Activated naive CD8-positive, alpha-beta T cell treated with anti-CD3 and anti-CD28 coated beads, Interleukin-2, amount 10 ng/mL, durations not matched to agents 7 days and 5 days (primary cell): ENCODE measurements at regions not wholly inside any gene's neighbourhood (a gene's known extent, or its start where the extent isn't known, plus 50 kb on each side); places are given as distances from the start of the nearest gene placed in this dataset.
"Not testable (repeated sequence)": the region's sequence is repeated elsewhere in the genome, so short reads cannot be mapped to it uniquely, and the experiment has no call there.

Experiments
- ATAC-seq: fragments of 150-1000 bp; cut with Tn5 transposase; one replicate; pipeline ENCODE4 v1.10.0; 2021; ENCODE audit warnings: low read depth, moderate library complexity
- POLR2A ChIA-PET: fragments of 350-600 bp; sonication (Branson Sonifier 250); formaldehyde crosslinking; loops from one replicate; lab custom pipeline; 2021; ENCODE audit warnings: antibody characterized with exemption; lab: Charles Lee
- DNase-seq: peaks from one replicate; pipeline ENCODE4 v3.0.0; 2021
- H3K27ac Mint-ChIP-seq: one replicate; pipeline ENCODE4 v1.8.0; 2022; ENCODE audit warnings: mild to moderate bottlenecking, mixed read lengths
- H3K27me3 Mint-ChIP-seq: one replicate; pipeline ENCODE4 v1.8.0; 2022; ENCODE audit warnings: mild to moderate bottlenecking, moderate library complexity, mixed read lengths
- H3K36me3 Mint-ChIP-seq: one replicate; pipeline ENCODE4 v1.8.0; 2021; ENCODE audit warnings: mild to moderate bottlenecking, mixed read lengths
- H3K4me1 Mint-ChIP-seq: one replicate; pipeline ENCODE4 v1.8.0; 2021; ENCODE audit warnings: mixed read lengths
- H3K4me3 Mint-ChIP-seq: one replicate; pipeline ENCODE4 v1.8.0; 2022; ENCODE audit warnings: mild to moderate bottlenecking, moderate library complexity, mixed read lengths
- H3K9me3 Mint-ChIP-seq: one replicate; pipeline ENCODE4 v1.8.0; 2021; ENCODE audit warnings: mixed read lengths

DNA sequence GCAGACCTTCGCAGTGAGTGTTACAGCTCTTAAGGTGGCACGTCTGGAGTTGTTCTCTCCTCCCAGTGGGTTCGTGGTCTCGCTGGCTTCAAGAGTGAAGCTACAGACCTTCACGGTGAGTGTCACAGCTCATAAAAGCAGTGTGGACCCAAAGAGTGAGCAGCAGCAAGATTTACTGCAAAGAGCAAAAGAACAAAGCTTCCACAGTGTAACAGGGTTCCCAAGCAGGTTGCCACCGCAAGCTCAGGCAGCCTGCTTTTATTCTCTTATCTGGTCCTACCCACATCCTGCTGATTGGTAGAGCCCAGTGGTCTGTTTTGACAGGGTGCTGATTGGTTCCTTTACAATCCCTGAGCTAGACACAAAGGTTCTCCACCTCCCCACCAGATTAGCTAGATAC, 886.1 kb downstream of the KCNT2 start:
- H3K4me3 Mint-ChIP-seq, H3K27me3 Mint-ChIP-seq, POLR2A ChIA-PET, H3K27ac Mint-ChIP-seq, H3K9me3 Mint-ChIP-seq, DNase-seq, H3K4me1 Mint-ChIP-seq, H3K36me3 Mint-ChIP-seq, ATAC-seq: not testable (repeated sequence)

GRCh38 chr1:195721210-195721971, 886.8 kb downstream of the KCNT2 start:
- POLR2A ChIA-PET: no interaction called here
- DNase-seq: no peak
- H3K4me3 Mint-ChIP-seq: no peak overlapping the region

GRCh38 chr1:195717651-195718050, 890.6 kb downstream of the KCNT2 start:
- POLR2A ChIA-PET: no interaction called here
- no peak for DNase-seq
- Mint-ChIP-seq H3K27me3 (no peaks in the 10 kb centered on the region), H3K4me3 (no peak overlapping the region), H3K9me3 (no peaks in the 10 kb centered on the region), H3K36me3 (no peaks in the 10 kb centered on the region), H3K4me1 (no peaks in the 10 kb centered on the region), H3K27ac (no peak overlapping the region)
- ATAC-seq: no peak

More at GRCh38 chr1:195721210-195721971, 886.8 kb downstream of the KCNT2 start:
- Mint-ChIP-seq H3K9me3 (no peaks in the 10 kb centered on the region), H3K4me1 (no peaks in the 10 kb centered on the region), H3K27me3 (no peaks in the 10 kb centered on the region), H3K27ac (no peak overlapping the region), H3K36me3 (no peaks in the 10 kb centered on the region)
- no peak for ATAC-seq

DNA sequence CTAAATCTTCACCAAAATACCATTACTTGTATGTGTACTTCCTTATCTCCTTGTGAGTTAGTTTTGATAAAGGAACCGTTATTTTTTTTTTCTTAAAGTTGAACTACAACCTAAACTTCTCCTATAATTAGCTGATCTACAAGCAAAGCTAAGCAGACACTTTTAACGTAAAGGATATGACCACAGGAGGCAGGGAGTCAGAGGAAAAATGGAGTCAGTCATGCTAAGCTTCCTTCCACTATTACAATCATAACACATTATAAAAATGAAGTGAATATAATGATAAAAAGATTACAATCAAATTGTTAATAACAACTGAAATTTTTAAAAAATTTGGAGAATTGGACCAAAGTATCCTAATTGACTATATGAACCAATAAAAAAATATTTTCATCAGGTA, 892.6 kb downstream of the KCNT2 start:
- no peaks in the 10 kb centered on the region for H3K27me3 Mint-ChIP-seq
- no peaks in the 10 kb centered on the region for H3K36me3 Mint-ChIP-seq
- no peak for DNase-seq
- ATAC-seq: no peak
- H3K4me3 Mint-ChIP-seq: no peak overlapping the region
- H3K4me1 Mint-ChIP-seq: no peaks in the 10 kb centered on the region
- H3K9me3 Mint-ChIP-seq: no peaks in the 10 kb centered on the region
- POLR2A ChIA-PET: no interaction called here
- H3K27ac Mint-ChIP-seq: no peak overlapping the region

GRCh38 chr1:195714248-195714647, 894.0 kb downstream of the KCNT2 start:
- POLR2A ChIA-PET: no interaction called here
- H3K4me1 Mint-ChIP-seq: no peaks in the 10 kb centered on the region
- ATAC-seq (no peak), DNase-seq (no peak)
- no peak overlapping the region for H3K27ac Mint-ChIP-seq
- no peak overlapping the region for H3K4me3 Mint-ChIP-seq
- H3K36me3 Mint-ChIP-seq: no peaks in the 10 kb centered on the region
- H3K27me3 Mint-ChIP-seq: no peaks in the 10 kb centered on the region
- H3K9me3 Mint-ChIP-seq: no peaks in the 10 kb centered on the region

DNA sequence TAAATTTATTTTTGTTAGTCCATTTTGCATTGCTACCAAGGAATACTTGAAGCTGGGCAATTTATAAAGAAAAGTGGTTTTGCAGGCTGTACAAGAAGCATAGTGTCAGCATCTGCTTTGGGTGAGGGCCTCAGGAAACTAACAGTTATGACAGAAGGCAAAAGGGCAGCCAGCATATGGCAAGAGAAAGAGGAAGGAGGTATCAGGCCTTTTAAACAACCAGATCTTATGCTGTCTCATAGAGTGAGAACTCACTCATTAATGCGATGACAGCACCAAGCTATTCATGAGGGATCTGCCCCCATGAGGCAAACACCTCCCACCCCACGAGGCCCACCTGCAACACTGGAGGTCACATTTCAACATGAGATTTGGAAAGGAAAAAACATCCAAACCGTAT, 898.4 kb downstream of the KCNT2 start:
- Mint-ChIP-seq H3K36me3 (no peaks in the 10 kb centered on the region), H3K27ac (no peak overlapping the region), H3K9me3 (no peaks in the 10 kb centered on the region), H3K4me1 (no peaks in the 10 kb centered on the region), H3K27me3 (no peaks in the 10 kb centered on the region), H3K4me3 (no peak overlapping the region)
- no peak for ATAC-seq
- POLR2A ChIA-PET: no interaction called here
- DNase-seq: no peak

- Mint-ChIP-seq H3K27me3 (no peaks in the 10 kb centered on the region), H3K36me3 (no peaks in the 10 kb centered on the region), H3K4me1 (no peaks in the 10 kb centered on the region), H3K4me3 (no peak overlapping the region), H3K27ac (no peak overlapping the region), H3K9me3 (no peaks in the 10 kb centered on the region)
- DNase-seq (no peak), ATAC-seq (no peak)
- POLR2A ChIA-PET: no interaction called here
These were observed 904.2 kb downstream of the KCNT2 start for GRCh38 chr1:195704028-195704427.

GRCh38 chr1:195701149-195701548, 907.1 kb downstream of the KCNT2 start:
- ATAC-seq (no peak), DNase-seq (no peak)
- POLR2A ChIA-PET: no interaction called here

DNA sequence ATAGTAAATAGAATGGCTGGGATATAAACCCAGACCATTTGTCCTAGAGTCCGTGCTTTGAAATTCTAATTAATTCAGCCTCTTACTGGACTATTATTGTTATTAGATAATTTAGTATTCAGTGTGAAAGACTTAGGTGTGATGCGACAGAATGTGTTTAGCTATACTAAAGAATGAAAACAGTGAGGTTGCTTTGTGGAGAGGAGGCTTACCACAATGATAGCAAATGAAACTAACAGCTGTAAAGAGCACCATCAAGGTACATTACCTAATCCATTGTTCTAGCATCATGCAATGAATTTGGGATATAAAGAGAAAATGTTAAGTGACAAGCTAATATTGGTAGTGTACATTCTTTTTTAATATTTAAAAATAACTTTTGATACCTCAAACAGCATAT, 911.1 kb downstream of the KCNT2 start:
- ATAC-seq: no peak
- Mint-ChIP-seq H3K27ac (no peak overlapping the region), H3K27me3 (no peaks in the 10 kb centered on the region)

More at GRCh38 chr1:195701149-195701548, 907.1 kb downstream of the KCNT2 start:
- no peak overlapping the region for H3K27ac Mint-ChIP-seq
- H3K4me1 Mint-ChIP-seq: no peaks in the 10 kb centered on the region
- no peak overlapping the region for H3K4me3 Mint-ChIP-seq
- H3K27me3 Mint-ChIP-seq: no peaks in the 10 kb centered on the region
- H3K36me3 Mint-ChIP-seq: no peaks in the 10 kb centered on the region
- H3K9me3 Mint-ChIP-seq: no peaks in the 10 kb centered on the region

DNA sequence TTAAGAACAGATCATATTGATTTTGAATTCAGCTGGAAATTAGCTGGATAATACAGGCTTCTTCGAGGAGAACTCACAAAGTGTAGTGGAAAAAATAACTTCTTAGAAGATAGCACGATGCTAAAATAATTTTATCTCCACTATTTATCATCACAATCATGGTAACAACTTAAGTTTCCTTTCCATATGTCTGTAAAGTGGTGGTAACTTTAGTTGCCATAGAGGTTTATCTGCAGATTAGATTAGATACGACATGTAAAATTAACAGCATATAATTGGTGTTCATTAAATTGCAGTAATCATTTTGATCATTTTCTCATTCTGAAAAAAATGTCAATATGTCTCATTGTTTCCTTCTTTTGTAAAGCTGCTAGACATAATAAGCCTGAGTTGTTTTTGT, 921.5 kb downstream of the KCNT2 start:
- Mint-ChIP-seq H3K4me3 (no peak overlapping the region), H3K27ac (no peak overlapping the region), H3K4me1 (no peaks in the 10 kb centered on the region), H3K9me3 (no peaks in the 10 kb centered on the region), H3K36me3 (no peaks in the 10 kb centered on the region), H3K27me3 (no peaks in the 10 kb centered on the region)
- ATAC-seq: no peak
- POLR2A ChIA-PET: no interaction called here
- no peak for DNase-seq

More for the DNA sequence above, 911.1 kb downstream of the KCNT2 start:
- Mint-ChIP-seq H3K9me3 (no peaks in the 10 kb centered on the region), H3K4me1 (no peaks in the 10 kb centered on the region), H3K4me3 (no peak overlapping the region), H3K36me3 (no peaks in the 10 kb centered on the region)
- no peak for DNase-seq
- POLR2A ChIA-PET: no interaction called here

- no peaks in the 10 kb centered on the region for H3K36me3 Mint-ChIP-seq
- H3K27ac Mint-ChIP-seq: no peak overlapping the region
- POLR2A ChIA-PET: no interaction called here
These were observed 943.6 kb downstream of the KCNT2 start for GRCh38 chr1:195664628-195665027.

DNA sequence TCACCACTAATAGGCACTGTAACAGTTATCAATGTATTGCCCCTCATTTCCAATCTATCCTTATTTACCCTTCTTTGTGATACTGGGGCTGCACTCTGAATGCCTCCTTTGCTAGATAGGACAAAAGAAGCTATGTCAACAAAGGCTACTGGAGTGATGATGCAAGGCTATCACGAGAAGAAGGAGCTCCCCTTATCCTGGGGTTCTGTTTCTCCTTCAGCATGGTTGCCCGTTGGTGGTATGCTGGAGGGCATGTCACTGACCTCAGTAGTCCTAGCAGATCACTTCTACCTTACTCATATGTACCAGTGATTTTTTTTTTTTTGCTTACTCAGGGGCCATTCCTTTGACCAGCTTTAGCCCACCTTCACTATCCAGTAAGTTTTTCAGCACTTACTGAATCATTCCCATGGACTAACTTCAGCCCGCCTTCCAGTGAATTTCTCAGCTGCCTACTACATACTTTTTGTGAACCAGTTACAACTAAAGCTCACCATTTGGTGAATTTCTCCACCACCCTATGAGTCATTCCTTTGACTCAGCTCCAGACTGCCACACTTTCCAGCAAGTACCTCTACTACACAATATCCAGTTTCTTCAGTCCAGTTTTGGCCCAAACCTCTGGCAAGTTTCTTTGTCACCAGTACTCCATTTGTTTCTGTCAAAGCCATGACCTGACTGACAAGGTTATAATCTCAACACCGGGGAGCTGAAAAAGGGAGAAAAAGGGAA, 944.5 kb downstream of the KCNT2 start:
- POLR2A ChIA-PET: no interaction called here
- H3K36me3 Mint-ChIP-seq: no peaks in the 10 kb centered on the region
- no peaks in the 10 kb centered on the region for H3K4me1 Mint-ChIP-seq
- no peaks in the 10 kb centered on the region for H3K27me3 Mint-ChIP-seq
- H3K27ac Mint-ChIP-seq: no peak overlapping the region
- no peak for ATAC-seq
- DNase-seq: no peak
- H3K4me3 Mint-ChIP-seq: no peak overlapping the region
- H3K9me3 Mint-ChIP-seq: peaks cover 4% of the 10 kb centered on the region

More at GRCh38 chr1:195664628-195665027, 943.6 kb downstream of the KCNT2 start:
- H3K27me3 Mint-ChIP-seq: no peaks in the 10 kb centered on the region
- DNase-seq (no peak), ATAC-seq (no peak)
- H3K4me1 Mint-ChIP-seq: no peaks in the 10 kb centered on the region
- no peak overlapping the region for H3K4me3 Mint-ChIP-seq
- peaks cover 4% of the 10 kb centered on the region for H3K9me3 Mint-ChIP-seq

DNA sequence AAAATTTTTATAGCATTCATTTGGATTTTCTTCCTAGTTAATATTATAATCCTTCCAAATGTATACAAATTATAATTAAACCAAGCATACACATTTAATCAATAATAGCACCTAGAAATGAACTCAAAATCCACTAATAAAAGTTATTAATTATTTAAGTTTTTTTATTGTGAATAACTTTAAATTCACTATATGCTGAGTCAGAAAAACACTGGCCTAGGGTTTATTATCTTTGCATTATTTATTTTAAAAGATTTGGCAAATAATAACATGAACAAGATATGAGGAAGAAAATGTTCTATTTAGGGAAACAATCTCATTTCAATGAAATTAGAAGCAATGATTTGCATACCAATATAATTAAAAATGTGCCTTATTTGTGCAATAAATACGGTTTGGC, 951.5 kb downstream of the KCNT2 start:
- no peak overlapping the region for H3K27ac Mint-ChIP-seq
- POLR2A ChIA-PET: no interaction called here
- DNase-seq (no peak), ATAC-seq (no peak)
- no peaks in the 10 kb centered on the region for H3K27me3 Mint-ChIP-seq
- no peaks in the 10 kb centered on the region for H3K9me3 Mint-ChIP-seq
- no peaks in the 10 kb centered on the region for H3K4me1 Mint-ChIP-seq
- no peak overlapping the region for H3K4me3 Mint-ChIP-seq
- H3K36me3 Mint-ChIP-seq: no peaks in the 10 kb centered on the region

DNA sequence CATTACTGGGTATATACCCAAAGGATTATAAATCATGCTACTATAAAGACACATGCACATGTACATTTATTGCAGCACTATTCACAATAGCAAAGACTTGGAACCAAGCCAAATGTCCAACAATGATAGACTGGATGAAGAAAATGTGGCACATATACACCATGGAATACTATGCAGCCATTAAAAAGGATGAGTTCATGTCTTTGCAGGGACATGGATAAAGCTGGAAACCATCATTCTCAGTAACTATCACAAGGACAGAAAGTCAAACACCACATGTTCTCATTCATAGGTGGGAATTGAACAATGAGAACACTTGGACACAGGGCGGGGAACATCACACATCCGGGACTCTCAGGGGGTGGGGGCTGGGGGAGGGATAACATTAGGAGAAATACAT, 959.4 kb downstream of the KCNT2 start:
- DNase-seq, ATAC-seq, H3K27ac Mint-ChIP-seq, H3K4me3 Mint-ChIP-seq, H3K9me3 Mint-ChIP-seq, H3K27me3 Mint-ChIP-seq, POLR2A ChIA-PET, H3K36me3 Mint-ChIP-seq, H3K4me1 Mint-ChIP-seq: not testable (repeated sequence)
